Activated CD4-positive, alpha-beta T cell treated with anti-CD3 and anti-CD28 coated beads, Interleukin-2, amount 50 U/mL, for 16 hours (primary cell): ENCODE measurements at regions not wholly inside any gene's neighbourhood (a gene's known extent, or its start where the extent isn't known, plus 50 kb on each side); places are given as distances from the start of the nearest gene placed in this dataset.

Experiments
- DNase-seq: peaks from one replicate; pipeline ENCODE4 v3.0.0-alpha.2; 2020

GRCh38 chr14:53896726-53897125 lies 59.9 kb downstream of the BMP4 start:
- DNase-seq, result no peak

DNA sequence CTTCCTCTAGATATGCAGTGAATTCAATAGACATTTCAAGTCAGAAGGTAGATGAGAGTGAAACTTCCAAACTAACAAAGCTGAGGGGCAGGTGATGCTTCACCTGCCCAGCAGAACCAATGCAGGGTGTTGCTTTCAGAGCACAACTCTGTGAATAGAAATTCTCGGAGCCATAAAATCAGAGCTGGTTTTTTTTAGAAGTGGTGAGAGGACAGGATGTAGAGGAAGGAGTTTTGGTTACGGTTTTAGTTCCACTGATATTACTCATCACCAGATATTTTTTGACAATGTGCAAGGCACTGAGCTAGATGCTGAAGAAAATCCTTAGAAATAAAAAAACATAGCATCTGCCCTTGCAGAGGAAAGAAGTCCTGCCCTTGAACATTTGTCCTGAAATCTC lies 62.2 kb downstream of the BMP4 start:
- peak; percentile 44 for DNase-seq

DNA sequence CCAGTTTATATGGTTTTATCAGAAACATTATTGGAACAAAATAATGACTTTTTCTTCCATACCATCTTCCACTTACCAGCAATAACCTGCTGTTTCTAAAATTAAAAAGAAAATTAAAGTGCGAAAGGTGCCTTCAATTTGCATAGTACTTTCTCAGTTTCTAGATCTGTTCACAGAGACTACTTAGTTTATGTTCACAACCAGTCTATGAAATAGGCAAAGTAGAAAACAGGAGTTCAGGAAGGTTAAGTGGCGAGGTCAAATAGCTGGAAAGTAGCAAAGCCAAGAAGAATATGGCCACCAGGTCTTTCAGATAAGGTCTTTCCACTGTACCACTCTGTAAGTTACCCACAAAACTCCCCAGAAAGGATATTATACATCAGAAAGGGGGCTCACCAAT lies 63.3 kb downstream of the BMP4 start:
- DNase-seq, result no peak

DNA sequence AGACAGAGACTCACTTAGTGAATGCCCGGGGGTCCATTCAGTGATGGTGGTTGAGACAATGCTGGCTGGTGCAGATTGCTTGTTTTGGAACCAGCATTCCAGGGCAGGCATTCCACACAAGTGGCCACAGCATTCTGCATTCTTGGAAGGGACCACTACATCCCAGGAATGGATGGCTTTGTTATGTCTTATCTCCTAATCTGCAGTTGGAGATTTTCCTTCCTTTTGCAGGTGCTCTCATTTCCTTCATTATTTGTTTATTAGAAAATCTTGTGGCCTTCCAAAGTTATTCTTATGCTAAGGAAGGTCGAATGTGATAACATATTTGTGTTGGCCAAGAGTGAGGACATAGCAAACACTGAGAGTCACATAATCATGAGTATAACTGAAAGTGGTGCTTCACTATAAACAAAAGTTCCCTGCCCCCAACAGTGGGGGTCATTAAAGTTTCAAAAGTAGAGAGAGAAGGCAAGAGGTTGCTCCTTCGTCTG lies 66.0 kb downstream of the BMP4 start:
- no peak for DNase-seq

GRCh38 chr14:53888535-53889386 lies 67.9 kb downstream of the BMP4 start:
- DNase-seq, result no peak

DNA sequence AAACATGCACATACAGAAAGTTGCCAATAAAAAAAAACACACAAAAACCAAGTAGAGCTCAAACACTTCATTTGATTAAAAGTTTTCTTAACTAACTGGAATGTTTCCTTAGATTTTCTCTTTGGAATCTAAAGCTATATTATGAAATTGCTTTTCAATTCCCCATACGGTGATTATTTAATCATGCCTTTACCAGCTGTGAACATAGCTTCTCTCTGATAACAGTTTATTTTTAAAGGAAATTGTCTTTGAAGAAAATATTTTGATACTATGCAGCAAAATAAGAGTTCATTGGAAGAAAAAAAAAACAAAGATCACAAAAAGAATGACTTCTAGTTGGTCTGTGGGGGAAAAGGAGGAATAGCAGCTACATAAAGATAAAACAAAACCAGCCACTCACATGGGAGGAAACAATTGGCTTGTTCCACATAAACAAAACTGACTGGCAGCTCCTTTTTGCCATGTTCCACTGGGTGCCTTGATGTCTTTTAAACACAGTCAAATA lies 71.4 kb downstream of the BMP4 start:
- DNase-seq, result no peak

- no peak for DNase-seq
These were observed 72.0 kb downstream of the BMP4 start for GRCh38 chr14:53884601-53885000.

DNA sequence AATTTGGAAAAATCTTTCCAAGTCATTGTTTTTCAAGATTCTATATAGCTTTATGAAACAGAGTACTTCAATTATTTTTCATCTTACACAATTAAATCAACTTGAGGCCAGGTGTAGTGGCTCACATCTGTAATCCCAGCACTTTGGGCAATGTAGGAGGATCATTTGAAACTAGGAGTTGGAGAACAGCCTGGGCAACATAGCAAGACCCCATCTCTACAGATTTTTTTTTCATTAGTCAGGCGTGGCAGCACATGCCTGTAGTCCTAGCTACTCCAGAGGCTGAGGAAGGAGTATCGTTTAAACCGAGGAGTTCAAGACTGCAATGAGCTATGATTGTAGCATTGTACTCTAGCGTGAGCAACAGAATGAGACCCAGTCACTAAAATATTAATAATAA lies 72.9 kb downstream of the BMP4 start:
- no peak for DNase-seq

DNA sequence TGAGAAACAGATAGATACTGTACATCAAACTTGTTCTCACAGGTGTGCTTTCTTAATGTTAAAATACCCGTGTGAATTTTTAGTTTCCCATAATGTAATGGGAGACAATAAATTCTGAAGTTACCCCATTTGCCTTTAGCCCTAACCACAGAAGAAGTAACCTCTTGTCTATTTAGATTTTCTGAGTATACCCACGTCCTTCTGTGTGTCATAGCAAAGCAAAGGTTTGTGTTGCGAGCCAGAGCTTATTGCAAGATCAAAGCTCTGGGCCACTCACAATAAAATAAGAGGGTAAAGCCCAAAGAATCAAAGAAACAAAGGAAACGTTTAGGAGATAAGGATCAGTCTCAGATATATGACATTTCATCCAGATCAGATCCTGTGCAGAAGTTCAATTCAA lies 73.9 kb downstream of the BMP4 start:
- DNase-seq, result no peak

DNA sequence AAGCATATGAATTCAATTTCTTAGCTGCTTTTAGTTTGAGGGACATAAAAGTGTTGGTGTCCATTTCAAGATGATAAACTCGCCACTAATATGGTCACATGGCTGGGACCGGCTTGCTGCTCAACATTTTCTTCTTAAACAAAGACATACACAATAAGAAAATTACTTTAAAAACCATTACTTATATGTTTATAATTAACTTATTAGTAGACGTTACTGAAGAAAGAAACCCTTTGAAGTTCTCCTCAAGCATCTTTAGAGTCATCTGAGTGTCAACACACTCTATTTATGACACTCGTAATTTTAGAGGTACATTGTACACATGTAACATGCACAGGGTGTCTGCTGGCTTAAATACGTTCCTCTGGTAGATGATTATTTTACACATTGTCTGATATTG lies 74.7 kb downstream of the BMP4 start:
- no peak for DNase-seq

DNA sequence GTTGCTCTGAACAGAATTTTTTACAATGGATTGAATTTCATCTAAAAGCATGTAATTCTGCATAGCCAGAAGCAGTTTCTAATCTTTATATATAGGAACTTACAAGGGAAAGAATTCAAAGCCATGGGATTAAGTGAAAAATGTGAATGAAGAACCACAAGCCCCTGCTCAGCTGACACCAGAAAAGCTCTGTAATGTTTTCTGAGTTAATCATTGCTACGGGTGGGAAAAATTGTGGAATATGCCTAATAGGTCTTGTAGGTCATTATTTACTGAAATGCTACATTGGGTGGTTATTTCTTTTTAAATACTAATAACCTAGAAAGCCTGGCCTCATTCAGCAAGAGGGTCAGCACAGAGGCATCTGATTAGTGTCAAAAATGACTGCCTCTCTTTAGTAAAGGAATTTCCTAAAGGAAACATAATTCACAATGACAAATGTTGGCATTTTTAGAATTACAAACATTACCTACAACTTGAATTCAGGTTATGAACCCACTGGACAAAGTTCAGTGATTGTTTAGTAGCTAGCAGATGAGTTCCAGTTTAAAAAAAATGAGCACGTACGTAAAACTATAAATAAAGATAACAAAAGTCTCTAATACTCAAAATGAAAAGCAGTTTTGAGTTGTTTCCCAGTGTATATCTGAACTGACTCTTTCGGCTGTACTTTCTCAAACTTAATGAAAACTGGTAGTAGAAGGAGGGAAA lies 75.3 kb downstream of the BMP4 start:
- DNase-seq, result no peak

GRCh38 chr14:53880761-53881160 lies 75.9 kb downstream of the BMP4 start:
- no peak for DNase-seq

DNA sequence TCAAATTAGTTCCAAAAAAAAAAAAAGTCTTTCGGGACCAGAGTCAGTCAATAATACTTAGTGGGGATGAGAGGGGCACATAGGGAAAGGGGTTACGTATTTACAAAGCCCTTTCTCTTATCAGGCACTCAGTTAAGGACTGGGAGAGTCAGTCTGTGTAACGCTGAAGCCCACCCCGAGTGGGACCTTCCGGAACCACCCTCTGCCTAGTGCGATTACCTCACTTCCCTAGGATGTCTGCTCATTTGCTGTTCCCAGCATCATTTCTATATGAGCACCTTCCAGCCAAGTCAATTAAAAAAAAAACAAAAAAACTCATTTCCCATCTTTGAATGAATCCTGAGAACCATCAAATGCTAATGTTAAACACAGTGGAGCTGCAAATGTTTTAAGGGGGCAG lies 76.9 kb downstream of the BMP4 start:
- no peak for DNase-seq

DNA sequence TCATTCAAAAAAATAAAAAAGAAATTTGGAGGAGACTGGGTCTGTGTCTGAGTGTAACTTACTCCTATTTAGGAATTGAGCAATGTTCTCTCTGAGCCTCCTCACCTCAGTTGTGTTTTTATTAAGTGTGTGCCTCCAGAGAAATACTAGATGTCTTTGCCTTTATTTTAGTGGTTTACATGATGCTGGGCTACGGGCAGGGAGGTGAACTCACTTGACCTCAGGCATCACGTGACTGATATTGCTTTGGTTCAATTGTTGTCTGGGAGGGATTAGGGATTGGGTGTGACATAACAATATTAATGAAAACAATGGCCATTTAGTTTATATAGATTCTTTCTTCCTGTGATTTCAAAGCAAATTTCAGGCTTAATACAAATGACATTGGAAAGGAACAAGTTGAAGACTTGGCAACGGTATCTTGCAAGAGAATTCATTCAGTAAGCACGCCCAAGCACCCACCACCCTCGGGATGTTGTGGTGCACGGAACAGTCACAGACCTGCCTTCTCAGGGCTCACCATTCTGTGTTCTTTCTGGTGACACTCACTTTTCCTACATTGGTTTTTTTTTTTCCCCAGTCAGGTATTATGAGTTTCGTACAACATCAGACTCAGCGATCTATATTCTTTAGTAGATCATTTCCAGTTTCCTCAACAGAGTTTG lies 77.5 kb downstream of the BMP4 start:
- DNase-seq, result no peak

DNA sequence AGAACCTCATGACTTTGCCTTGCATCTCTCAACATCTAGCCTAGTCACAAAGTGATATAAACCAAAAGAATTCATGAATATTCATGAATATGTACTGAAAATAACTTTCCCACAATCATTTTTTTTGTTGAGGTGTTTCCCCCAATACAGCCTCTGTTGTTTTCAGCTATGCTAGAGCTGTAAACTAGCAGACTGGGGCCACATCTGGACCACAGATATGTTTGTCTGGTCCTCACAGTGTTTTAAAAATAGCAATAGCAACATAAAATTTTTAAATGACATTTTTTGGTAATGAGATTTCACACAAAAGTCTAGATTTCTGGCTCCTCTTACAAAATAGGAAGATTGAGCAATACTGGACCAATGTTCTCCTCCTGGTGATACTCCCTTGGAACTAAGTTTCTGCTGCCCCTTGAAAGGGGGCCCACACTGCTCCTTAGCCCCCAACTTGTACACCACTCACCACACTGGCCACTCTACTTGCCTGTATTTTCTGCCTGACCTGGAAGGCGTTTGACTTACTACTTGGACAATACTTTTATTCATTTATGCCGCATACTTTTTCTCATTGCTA lies 81.2 kb downstream of the BMP4 start:
- no peak for DNase-seq

DNA sequence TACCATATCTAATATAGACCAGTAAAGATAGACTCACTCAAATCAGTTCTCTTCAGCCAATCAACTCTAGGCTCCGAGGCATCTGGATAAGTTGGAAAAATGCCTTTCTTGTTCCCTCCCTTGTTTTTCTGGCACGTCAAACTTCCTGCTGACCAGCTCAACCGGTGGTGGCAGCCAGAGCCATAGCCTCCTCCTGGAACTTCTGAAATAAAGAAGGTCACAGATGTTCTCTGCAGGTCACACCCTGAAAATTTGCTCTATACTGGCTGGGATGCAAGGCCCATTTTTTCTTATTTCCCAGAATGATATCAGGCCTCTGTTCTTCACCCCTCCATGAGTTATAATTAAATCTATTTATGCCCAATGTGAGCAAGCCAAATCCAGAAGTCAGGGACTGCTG lies 81.9 kb downstream of the BMP4 start:
- DNase-seq, result no peak

DNA sequence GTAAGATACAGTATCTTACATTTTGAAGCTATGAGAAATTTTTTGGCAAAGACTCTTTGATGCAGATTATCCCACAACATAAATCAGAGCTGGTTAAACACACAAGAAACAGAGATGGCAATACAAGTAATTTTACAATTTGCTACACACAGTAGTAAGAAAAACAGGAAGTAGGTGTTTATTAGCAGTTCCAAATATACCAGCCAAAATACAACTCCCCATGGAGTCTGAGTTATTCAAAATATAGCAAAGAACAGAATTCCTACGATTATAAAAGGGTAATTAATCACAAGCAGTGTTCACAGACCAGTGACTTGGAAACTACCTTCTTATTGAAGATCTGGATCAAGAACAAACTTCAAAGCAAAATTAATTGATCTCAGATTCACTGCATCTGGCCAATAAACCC lies 83.9 kb downstream of the BMP4 start:
- no peak for DNase-seq

GRCh38 chr14:53871951-53872350 lies 84.7 kb downstream of the BMP4 start:
- DNase-seq, result no peak

GRCh38 chr14:53871011-53871410 lies 85.6 kb downstream of the BMP4 start:
- no peak for DNase-seq

DNA sequence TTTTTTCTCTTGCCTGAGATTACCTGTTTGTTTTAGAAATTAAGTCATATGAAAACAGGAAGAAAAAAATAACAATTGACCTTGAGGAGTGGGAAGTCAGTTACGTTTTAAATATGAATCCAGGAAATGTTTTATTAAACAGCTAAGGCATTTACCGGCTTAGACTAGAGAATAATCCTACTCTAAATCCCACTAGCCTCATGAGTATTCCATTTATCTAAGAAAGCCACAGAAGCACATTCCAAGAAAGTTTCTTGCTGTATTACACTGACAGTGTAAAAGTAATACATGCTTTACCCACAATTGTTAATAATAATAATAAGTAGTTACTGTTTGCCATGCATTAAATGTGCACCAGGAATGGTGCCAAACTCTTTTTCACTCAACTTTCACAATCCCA lies 90.9 kb downstream of the BMP4 start:
- DNase-seq, result no peak

- no peak for DNase-seq
These were observed 94.8 kb downstream of the BMP4 start for GRCh38 chr14:53861781-53862180.

DNA sequence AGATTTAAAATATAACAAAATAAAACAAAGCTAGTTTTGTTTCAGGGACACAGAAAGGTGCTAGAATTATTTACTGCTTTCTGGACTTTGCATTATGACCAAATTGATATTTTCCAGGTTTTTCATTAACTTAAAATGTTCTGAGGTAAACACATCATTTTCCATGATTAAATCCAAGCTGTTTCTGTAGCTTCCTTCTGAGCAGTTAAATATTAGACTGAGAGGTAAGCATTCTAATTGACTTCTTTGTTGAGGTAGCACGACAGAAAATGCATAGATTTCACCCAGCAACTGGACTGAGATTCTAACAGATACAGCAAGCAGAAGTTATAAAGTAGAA lies 98.3 kb downstream of the BMP4 start:
- DNase-seq, result no peak

DNA sequence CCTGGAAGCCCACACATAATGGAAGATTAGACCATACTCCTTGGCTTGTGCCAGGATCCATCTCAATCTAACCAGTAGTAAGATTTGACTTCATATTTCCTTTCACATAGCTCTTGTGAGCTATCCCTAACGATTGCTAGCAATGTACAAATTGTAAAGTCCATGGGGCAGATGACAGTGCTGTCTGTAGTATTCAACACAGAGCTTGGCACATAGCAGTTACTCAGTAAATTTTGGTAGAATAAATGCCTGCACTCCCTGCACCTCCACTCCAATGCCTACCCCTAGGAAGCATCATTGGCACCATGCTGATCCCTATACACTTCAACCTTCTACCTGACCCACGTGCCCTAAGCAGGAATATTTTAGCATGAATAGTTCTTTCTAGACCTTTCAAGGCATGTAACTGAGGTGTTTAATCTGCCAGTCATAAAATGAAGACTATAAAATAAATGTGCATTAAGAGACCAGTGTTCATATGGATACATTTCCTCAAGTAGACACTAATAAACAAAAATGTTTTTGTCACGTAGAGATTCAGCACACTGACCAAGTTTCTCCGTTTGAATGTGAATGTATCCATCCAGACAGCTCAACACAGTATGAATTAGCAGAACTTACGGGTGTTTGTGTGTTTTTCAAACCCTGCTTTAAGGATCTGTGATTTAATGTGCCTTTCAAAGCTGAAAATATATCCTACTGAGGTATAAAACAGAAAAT lies 98.8 kb downstream of the BMP4 start:
- no peak for DNase-seq
